Vagina (tissue), 2 donors: ENCODE measurements at regions not wholly inside any gene's neighbourhood (a gene's known extent, or its start where the extent isn't known, plus 50 kb on each side); places are given as distances from the start of the nearest gene placed in this dataset.

ENCODE experiments used
- POLR2A ChIP-seq, 2 donors: fragments of 450-650 bp; IDR thresholded peaks; one replicate each; pipeline ENCODE4 v1.6.1; 2017; ENCODE audit warnings: antibody characterized with exemption in 2 of 2, mild to moderate bottlenecking in 2 of 2, moderate library complexity in 2 of 2
- POLR2AphosphoS5 ChIP-seq, 2 donors: sonication (generic); formaldehyde crosslinking; IDR thresholded peaks; one replicate each; pipeline ENCODE4 v1.9.0; 2017; ENCODE audit warnings: antibody characterized with exemption in 2 of 2, mild to moderate bottlenecking in 2 of 2, low read depth in 1 of 2; ENCODE audit not compliant: insufficient read depth in 1 of 2
- TF ChIP-seq, protein P1 (sequence below), 3 experiments: fragments of 450-650 bp in 2 of 3; fragments of 200-600 bp in 1 of 3; sonication (generic) in 1 of 3; IDR thresholded peaks; one replicate each; pipeline ENCODE4 v1.5.1; 2017 to 2019; ENCODE audit warnings: antibody characterized with exemption in 3 of 3, mild to moderate bottlenecking in 2 of 3, moderate library complexity in 2 of 3

DNA sequence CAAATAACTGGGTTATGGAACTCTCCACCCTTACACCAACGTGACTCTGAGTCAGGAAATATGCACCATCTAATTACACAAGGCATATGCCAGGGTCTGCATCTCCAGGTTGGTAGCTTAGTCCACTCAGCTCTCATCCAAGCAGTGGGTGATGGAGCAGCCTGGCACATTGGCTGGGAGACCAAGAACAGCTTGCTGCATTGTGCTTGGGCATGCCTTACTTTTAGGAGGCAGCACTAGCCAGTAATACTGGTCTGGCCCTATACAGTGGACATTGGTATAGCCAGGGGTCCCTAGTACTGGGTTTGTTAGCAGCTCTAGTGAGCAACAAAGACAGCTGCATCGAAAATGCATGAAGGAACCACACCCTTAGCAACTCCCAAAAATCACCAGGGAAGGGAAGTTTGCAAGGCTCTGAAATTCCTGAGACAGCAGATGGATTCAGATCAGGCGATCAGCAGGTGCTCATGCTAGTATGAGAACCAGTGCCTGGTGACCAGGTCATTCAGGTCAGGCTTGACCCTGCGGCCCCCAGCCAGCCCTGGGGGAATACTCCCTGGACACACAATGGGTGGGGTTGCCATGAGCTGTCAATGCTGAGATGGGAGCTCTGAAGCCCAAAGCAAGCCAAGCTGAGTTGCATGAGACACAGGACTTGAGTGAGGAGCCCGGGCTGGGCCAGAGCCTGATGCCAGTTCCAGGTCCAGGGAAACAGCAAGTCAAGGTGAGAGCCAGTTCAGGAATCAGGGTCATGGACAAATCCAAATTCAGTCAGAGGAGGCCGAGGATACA lies 217.9 kb upstream of the ZMIZ1 start:
- TF ChIP-seq, protein P1, sequence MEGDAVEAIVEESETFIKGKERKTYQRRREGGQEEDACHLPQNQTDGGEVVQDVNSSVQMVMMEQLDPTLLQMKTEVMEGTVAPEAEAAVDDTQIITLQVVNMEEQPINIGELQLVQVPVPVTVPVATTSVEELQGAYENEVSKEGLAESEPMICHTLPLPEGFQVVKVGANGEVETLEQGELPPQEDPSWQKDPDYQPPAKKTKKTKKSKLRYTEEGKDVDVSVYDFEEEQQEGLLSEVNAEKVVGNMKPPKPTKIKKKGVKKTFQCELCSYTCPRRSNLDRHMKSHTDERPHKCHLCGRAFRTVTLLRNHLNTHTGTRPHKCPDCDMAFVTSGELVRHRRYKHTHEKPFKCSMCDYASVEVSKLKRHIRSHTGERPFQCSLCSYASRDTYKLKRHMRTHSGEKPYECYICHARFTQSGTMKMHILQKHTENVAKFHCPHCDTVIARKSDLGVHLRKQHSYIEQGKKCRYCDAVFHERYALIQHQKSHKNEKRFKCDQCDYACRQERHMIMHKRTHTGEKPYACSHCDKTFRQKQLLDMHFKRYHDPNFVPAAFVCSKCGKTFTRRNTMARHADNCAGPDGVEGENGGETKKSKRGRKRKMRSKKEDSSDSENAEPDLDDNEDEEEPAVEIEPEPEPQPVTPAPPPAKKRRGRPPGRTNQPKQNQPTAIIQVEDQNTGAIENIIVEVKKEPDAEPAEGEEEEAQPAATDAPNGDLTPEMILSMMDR (IDR thresholded peaks at IDR 0.05): no peak
- TF ChIP-seq POLR2A (IDR thresholded peaks at IDR 0.05): no peak
- TF ChIP-seq POLR2AphosphoS5 (IDR thresholded peaks at IDR 0.05; ENCODE audit: insufficient read depth in 1 of 2, low read depth in 1 of 2): no peak
